HEK293 (cell line): ENCODE measurements at regions not wholly inside any gene's neighbourhood (a gene's known extent, or its start where the extent isn't known, plus 50 kb on each side); places are given as distances from the start of the nearest gene placed in this dataset.
A peak's percentile ranks its signal among the peaks of the same experiment; 100 is the strongest.

Source experiments
- CTCF ChIA-PET: fragments of 350-600 bp; formaldehyde crosslinking; extraction: SDS; loops from one replicate; lab custom pipeline; 2021; ENCODE audit warnings: antibody characterized with exemption; lab: Yijun Ruan, JAX
- POLR2A ChIA-PET: fragments of 300-600 bp; formaldehyde crosslinking; extraction: SDS; loops from one replicate; lab custom pipeline; 2020; ENCODE audit warnings: antibody characterized with exemption, inconsistent platforms; lab: Yijun Ruan, JAX
- H3K27ac ChIP-seq: fragments of 200-500 bp; sonication (Bioruptor generic); 2 replicates; pipeline ENCODE4 v1.5.1; 2014; ENCODE audit warnings: low read depth, low read length, control low read depth, inconsistent platforms; ENCODE audit errors: extremely low read depth
- H3K36me3 ChIP-seq, 2 experiments: fragments of 200-500 bp in 1 of 2; sonication (Bioruptor generic) in 1 of 2; 1 replicate in 1 of 2; 2 replicates in 1 of 2; pipeline ENCODE4 v1.5.1; 2014 to 2017; ENCODE audit warnings: inconsistent platforms in 2 of 2, low read length in 2 of 2; ENCODE audit not compliant: control insufficient read depth in 2 of 2, insufficient read depth in 1 of 2
- H3K4me1 ChIP-seq: fragments of 200-500 bp; sonication (Bioruptor generic); 2 replicates; pipeline ENCODE4 v1.5.1; 2014; ENCODE audit warnings: mild to moderate bottlenecking, low read length, inconsistent platforms; ENCODE audit not compliant: control insufficient read depth, insufficient read depth
- H3K4me3 ChIP-seq: 2 replicates; pipeline ENCODE4 v1.5.1; 2011; ENCODE audit warnings: low read depth, mild to moderate bottlenecking, control low read depth, low read length, moderate library complexity
- H3K9me3 ChIP-seq: fragments of 200-500 bp; sonication (Bioruptor generic); 2 replicates; pipeline ENCODE4 v1.5.1; 2014; ENCODE audit warnings: low read depth, low read length, inconsistent platforms; ENCODE audit not compliant: control insufficient read depth, insufficient read depth
- BCL11A ChIP-seq: fragments of 450-650 bp; formaldehyde crosslinking; IDR thresholded peaks from 2 replicates; pipeline ENCODE4 v1.5.1; 2016; ENCODE audit warnings: low read depth, missing biosample characterization, missing genetic modification characterization
- BCL11B ChIP-seq: fragments of 450-650 bp; formaldehyde crosslinking; IDR thresholded peaks from 2 replicates; pipeline ENCODE4 v1.5.1; 2016; ENCODE audit warnings: low read depth, missing biosample characterization, missing genetic modification characterization
- EGR2 ChIP-seq: fragments of 450-650 bp; formaldehyde crosslinking; IDR thresholded peaks from 2 replicates; pipeline ENCODE4 v1.5.1; 2016; ENCODE audit warnings: low read depth, missing biosample characterization, missing genetic modification characterization
- GLI2 ChIP-seq: fragments of 450-650 bp; formaldehyde crosslinking; IDR thresholded peaks from 2 replicates; pipeline ENCODE4; 2017; ENCODE audit warnings: missing biosample characterization, missing genetic modification characterization, low read depth, borderline replicate concordance
- GLIS1 ChIP-seq: fragments of 450-650 bp; formaldehyde crosslinking; IDR thresholded peaks from 2 replicates; pipeline ENCODE4 v1.5.1; 2016; ENCODE audit warnings: missing biosample characterization, missing genetic modification characterization
- INSM2 ChIP-seq: fragments of 450-650 bp; formaldehyde crosslinking; IDR thresholded peaks from 2 replicates; pipeline ENCODE4 v1.5.1; 2016; ENCODE audit warnings: missing biosample characterization, missing genetic modification characterization
- KLF7 ChIP-seq: fragments of 450-650 bp; formaldehyde crosslinking; IDR thresholded peaks from 2 replicates; pipeline ENCODE4 v1.5.1; 2016; ENCODE audit warnings: missing biosample characterization, missing genetic modification characterization, borderline replicate concordance
- PATZ1 ChIP-seq: fragments of 450-650 bp; formaldehyde crosslinking; IDR thresholded peaks from 2 replicates; pipeline ENCODE4 v1.5.1; 2016; ENCODE audit warnings: missing biosample characterization, missing genetic modification characterization
- ZFHX2 ChIP-seq: fragments of 450-650 bp; formaldehyde crosslinking; conservative IDR thresholded peaks from 2 replicates; pipeline ENCODE4 v1.5.1; 2016; ENCODE audit warnings: missing biosample characterization, missing genetic modification characterization
- ZNF292 ChIP-seq: fragments of 450-650 bp; formaldehyde crosslinking; IDR thresholded peaks from 2 replicates; pipeline ENCODE4 v1.5.1; 2016; ENCODE audit warnings: low read depth, missing biosample characterization, missing genetic modification characterization, borderline replicate concordance
- ZNF302 ChIP-seq: fragments of 450-650 bp; formaldehyde crosslinking; IDR thresholded peaks from 2 replicates; pipeline ENCODE4 v1.5.1; 2016; ENCODE audit warnings: missing biosample characterization, missing genetic modification characterization, low read depth
- ZNF324 ChIP-seq: fragments of 450-650 bp; formaldehyde crosslinking; IDR thresholded peaks from 2 replicates; pipeline ENCODE4 v1.5.1; 2016; ENCODE audit warnings: missing biosample characterization, missing genetic modification characterization
- ZNF354C ChIP-seq: fragments of 450-650 bp; formaldehyde crosslinking; IDR thresholded peaks from 2 replicates; pipeline ENCODE4 v1.5.1; 2016; ENCODE audit warnings: missing biosample characterization, missing genetic modification characterization, low read depth, borderline replicate concordance
- ZNF37A ChIP-seq: fragments of 450-650 bp; IDR thresholded peaks from 2 replicates; pipeline ENCODE4 v1.5.1; 2018; ENCODE audit warnings: missing biosample characterization, missing genetic modification characterization
- ZNF398 ChIP-seq: fragments of 450-650 bp; formaldehyde crosslinking; IDR thresholded peaks from 2 replicates; pipeline ENCODE4 v1.5.1; 2017; ENCODE audit warnings: missing biosample characterization, missing genetic modification characterization
- ZNF423 ChIP-seq: fragments of 450-650 bp; formaldehyde crosslinking; IDR thresholded peaks from 2 replicates; pipeline ENCODE4 v1.5.1; 2016; ENCODE audit warnings: missing biosample characterization, missing genetic modification characterization
- ZNF433 ChIP-seq: fragments of 450-650 bp; formaldehyde crosslinking; IDR thresholded peaks from 2 replicates; pipeline ENCODE4 v1.5.1; 2016; ENCODE audit warnings: missing biosample characterization, missing genetic modification characterization, low read depth
- ZNF48 ChIP-seq: fragments of 450-650 bp; formaldehyde crosslinking; IDR thresholded peaks from 2 replicates; pipeline ENCODE4 v1.5.1; 2016; ENCODE audit warnings: missing biosample characterization, missing genetic modification characterization
- ZNF510 ChIP-seq: fragments of 450-650 bp; formaldehyde crosslinking; IDR thresholded peaks from 2 replicates; pipeline ENCODE4 v1.5.1; 2018; ENCODE audit warnings: mild to moderate bottlenecking, missing genetic modification characterization, missing biosample characterization; ENCODE audit not compliant: insufficient replicate concordance
- ZNF561 ChIP-seq: fragments of 450-650 bp; IDR thresholded peaks from 2 replicates; pipeline ENCODE4 v1.5.1; 2018; ENCODE audit warnings: missing biosample characterization, missing genetic modification characterization, borderline replicate concordance
- ZNF629 ChIP-seq: fragments of 450-650 bp; formaldehyde crosslinking; IDR thresholded peaks from 2 replicates; pipeline ENCODE4 v1.5.1; 2017; ENCODE audit warnings: missing biosample characterization, missing genetic modification characterization
- ZNF747 ChIP-seq: fragments of 450-650 bp; formaldehyde crosslinking; IDR thresholded peaks from 2 replicates; pipeline ENCODE4 v1.5.1; 2016; ENCODE audit warnings: missing biosample characterization, missing genetic modification characterization
- ZNF837 ChIP-seq: fragments of 450-650 bp; formaldehyde crosslinking; IDR thresholded peaks from 2 replicates; pipeline ENCODE4 v1.5.1; 2016; ENCODE audit warnings: missing biosample characterization, missing genetic modification characterization
- TF ChIP-seq, protein P1 (sequence below): fragments of 450-650 bp; formaldehyde crosslinking; IDR thresholded peaks from 2 replicates; pipeline ENCODE4 v1.5.1; 2016; ENCODE audit warnings: missing biosample characterization, missing genetic modification characterization

GRCh38 chr1:168824418-168825065, 95.5 kb upstream of the DPT start:
- Histone ChIP-seq H3K9me3 (no peaks in the 10 kb centered on the region), H3K27ac (no peak overlapping the region), H3K36me3 (no peaks in the 10 kb centered on the region), H3K4me3 (no peak overlapping the region), H3K4me1 (no peaks in the 10 kb centered on the region)
- ChIA-PET CTCF (no interaction called here), POLR2A (no interaction called here)
- peak; percentile 95 for TF ChIP-seq EGR2 (tag by site-specific recombination)
- TF ChIP-seq GLIS1 = peak; percentile 22; the same call in 1 of the 2 replicates
- no peak for TF ChIP-seq BCL11B (tag by site-specific recombination)
- TF ChIP-seq ZNF324 = no peak
- peak; percentile 92 for TF ChIP-seq ZFHX2 (tag by site-specific recombination)

DNA sequence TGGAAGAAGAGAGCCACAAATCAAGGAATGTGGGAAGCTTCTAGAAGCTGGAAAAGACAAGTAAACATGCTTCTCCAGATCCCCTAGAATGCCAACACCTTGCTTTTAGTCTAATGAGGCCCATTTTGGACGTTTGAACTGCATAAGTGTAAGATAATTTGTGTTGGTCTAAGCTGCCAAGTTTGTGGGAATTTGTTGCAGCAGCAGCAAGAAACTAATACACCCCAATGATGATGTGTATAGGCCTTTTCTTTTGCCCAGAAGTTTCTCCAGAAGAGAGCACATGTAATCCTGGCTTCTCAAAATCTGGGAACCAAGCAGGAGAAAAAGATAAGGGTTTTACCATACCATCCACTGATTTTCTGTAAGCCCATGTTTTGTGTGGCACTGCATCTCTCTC, 96.1 kb upstream of the DPT start:
- no peaks in the 10 kb centered on the region for H3K4me1 ChIP-seq
- no peaks in the 10 kb centered on the region for H3K36me3 ChIP-seq
- POLR2A ChIA-PET = no interaction called here
- no peak overlapping the region for H3K27ac ChIP-seq
- H3K4me3 ChIP-seq = no peak overlapping the region
- no peaks in the 10 kb centered on the region for H3K9me3 ChIP-seq
- CTCF ChIA-PET = no interaction called here
- TF ChIP-seq ZNF302 (tag by site-specific recombination) (no peak), ZNF37A (tag by site-specific recombination) (no peak), ZNF354C (tag by site-specific recombination) (no peak), ZNF292 (tag by site-specific recombination) (no peak), ZNF629 (no peak), BCL11A (tag by site-specific recombination) (no peak), PATZ1 (tag by site-specific recombination) (no peak), ZNF561 (tag by site-specific recombination) (no peak)

DNA sequence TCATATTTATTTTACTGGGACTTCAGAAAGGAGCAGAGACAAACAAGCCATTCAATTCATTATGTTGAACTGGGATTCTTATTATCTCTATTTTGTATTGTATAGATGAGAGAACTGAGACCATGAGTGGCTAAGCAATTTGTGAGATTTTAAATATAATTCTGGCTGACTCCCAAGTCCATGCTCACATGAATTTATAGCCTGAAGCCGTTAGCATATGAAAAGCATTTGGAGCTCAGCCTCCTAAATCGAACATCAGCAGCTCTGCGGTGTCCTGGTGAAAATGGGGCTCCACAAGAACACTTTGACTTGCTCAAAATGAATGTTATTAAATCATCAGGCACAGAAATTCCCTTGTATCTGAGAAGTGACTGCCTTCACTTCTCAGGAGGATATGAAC, 96.8 kb upstream of the DPT start:
- H3K9me3 ChIP-seq = no peaks in the 10 kb centered on the region
- no peaks in the 10 kb centered on the region for H3K36me3 ChIP-seq
- H3K4me3 ChIP-seq = no peak overlapping the region
- CTCF ChIA-PET = no interaction called here
- POLR2A ChIA-PET = no interaction called here
- H3K27ac ChIP-seq = no peak overlapping the region
- no peaks in the 10 kb centered on the region for H3K4me1 ChIP-seq
- TF ChIP-seq ZNF398 (tag by site-specific recombination) (no peak), ZNF433 (tag by site-specific recombination) (no peak), ZNF510 (tag by site-specific recombination) (no peak), INSM2 (tag by site-specific recombination) (no peak), ZNF837 (no peak), GLI2 (tag by site-specific recombination) (no peak), ZNF561 (tag by site-specific recombination) (no peak), ZNF747 (tag by site-specific recombination) (no peak), ZNF48 (tag by site-specific recombination) (no peak), ZNF423 (tag by site-specific recombination) (no peak), KLF7 (no peak), GLIS1 (no peak)
- TF ChIP-seq, protein P1, sequence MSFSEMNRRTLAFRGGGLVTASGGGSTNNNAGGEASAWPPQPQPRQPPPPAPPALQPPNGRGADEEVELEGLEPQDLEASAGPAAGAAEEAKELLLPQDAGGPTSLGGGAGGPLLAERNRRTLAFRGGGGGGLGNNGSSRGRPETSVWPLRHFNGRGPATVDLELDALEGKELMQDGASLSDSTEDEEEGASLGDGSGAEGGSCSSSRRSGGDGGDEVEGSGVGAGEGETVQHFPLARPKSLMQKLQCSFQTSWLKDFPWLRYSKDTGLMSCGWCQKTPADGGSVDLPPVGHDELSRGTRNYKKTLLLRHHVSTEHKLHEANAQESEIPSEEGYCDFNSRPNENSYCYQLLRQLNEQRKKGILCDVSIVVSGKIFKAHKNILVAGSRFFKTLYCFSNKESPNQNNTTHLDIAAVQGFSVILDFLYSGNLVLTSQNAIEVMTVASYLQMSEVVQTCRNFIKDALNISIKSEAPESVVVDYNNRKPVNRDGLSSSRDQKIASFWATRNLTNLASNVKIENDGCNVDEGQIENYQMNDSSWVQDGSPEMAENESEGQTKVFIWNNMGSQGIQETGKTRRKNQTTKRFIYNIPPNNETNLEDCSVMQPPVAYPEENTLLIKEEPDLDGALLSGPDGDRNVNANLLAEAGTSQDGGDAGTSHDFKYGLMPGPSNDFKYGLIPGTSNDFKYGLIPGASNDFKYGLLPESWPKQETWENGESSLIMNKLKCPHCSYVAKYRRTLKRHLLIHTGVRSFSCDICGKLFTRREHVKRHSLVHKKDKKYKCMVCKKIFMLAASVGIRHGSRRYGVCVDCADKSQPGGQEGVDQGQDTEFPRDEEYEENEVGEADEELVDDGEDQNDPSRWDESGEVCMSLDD (tag by site-specific recombination) = no peak
